Heart left ventricle (tissue), 13 donors: ENCODE measurements at regions not wholly inside any gene's neighbourhood (a gene's known extent, or its start where the extent isn't known, plus 50 kb on each side); places are given as distances from the start of the nearest gene placed in this dataset.

Experiments used
- POLR2A ChIP-seq, 2 donors: fragments of 450-650 bp; IDR thresholded peaks; one replicate each; pipeline ENCODE4 v1.6.1; 2017; ENCODE audit warnings: antibody characterized with exemption in 2 of 2, mild to moderate bottlenecking in 2 of 2, moderate library complexity in 2 of 2
- TF ChIP-seq, protein P1 (sequence below), 12 donors: fragments of 200-600 bp; sonication (generic) in 4 of 12; IDR thresholded peaks; one replicate each; pipeline versions ENCODE4 v1.5.0 to v1.8.0; 2018 to 2022; ENCODE audit warnings: antibody characterized with exemption in 12 of 12, mild to moderate bottlenecking in 5 of 12
- donor health status: ischemic (EF 13 %, LVEDD 7.1; RV severe dilation, severe dysfunction).
- donor health status: DM: no; HTN: yes; CAD: no.
- donor health status: DM: no; HTN: no; CAD: no.
- donor health status: ischemic (EF 25% LVEDD 6.9; RV normal size, moderate dysfunction).
- donor health status: ischemic (EF 25% LVEDD 5.7; RV mildly dilated, moderate dysfunction).
- donor health status: ischemic (EF 35%, LVEDD 5.7; RV mildly dilated, moderate dysfunction).
- donor health status: nonischemic (EF 11% LVEDD 7.7; RV severe dilation, severe dysfunction).
- donor health status: DM: yes; HTN: yes; CAD: no.
- donor health status: PGD.
- donor health status: ischemic (EF 29% LVEDD 5.4; RV normal size, mild dysfunction).
- donor health status: nonischemic (EF 23%, LVEDD 6.1; RV moderate dilation, normal function).

DNA sequence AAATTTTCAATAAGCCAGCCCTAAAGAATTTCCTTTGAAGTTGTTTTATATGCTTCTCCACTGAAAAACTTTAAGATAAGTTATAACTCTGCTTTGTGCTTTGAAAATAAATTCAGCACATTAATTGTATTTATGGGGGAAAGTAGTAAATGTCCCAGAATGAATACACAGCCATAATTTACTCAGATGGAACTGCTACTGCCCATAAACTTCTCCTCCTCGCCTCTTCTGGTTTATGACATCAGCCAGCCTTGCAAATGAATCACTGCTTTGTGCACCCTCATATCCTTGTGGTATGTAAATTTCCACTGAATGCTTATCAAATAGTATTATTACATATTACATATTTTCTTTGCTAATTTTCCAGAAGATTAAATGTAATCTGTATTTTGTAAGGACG is 302.0 kb downstream of the DIPK2A start:
- TF ChIP-seq, protein P1, sequence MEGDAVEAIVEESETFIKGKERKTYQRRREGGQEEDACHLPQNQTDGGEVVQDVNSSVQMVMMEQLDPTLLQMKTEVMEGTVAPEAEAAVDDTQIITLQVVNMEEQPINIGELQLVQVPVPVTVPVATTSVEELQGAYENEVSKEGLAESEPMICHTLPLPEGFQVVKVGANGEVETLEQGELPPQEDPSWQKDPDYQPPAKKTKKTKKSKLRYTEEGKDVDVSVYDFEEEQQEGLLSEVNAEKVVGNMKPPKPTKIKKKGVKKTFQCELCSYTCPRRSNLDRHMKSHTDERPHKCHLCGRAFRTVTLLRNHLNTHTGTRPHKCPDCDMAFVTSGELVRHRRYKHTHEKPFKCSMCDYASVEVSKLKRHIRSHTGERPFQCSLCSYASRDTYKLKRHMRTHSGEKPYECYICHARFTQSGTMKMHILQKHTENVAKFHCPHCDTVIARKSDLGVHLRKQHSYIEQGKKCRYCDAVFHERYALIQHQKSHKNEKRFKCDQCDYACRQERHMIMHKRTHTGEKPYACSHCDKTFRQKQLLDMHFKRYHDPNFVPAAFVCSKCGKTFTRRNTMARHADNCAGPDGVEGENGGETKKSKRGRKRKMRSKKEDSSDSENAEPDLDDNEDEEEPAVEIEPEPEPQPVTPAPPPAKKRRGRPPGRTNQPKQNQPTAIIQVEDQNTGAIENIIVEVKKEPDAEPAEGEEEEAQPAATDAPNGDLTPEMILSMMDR (IDR thresholded peaks at IDR 0.05): no peak
- TF ChIP-seq POLR2A (IDR thresholded peaks at IDR 0.05): no peak
